Activated T-helper 1 cell treated with anti-CD3 and anti-CD28 coated beads, Interleukin-12 subunit alpha, Interleukin-12 subunit beta, Interleukin-2, Interleukin-4 antibody, amounts not matched to agents 30 ng/mL and 10 ng/mL and 1 ng/mL, durations not matched to agents 14 hours and 24 hours and 36 hours (primary cell): ENCODE measurements at regions not wholly inside any gene's neighbourhood (a gene's known extent, or its start where the extent isn't known, plus 50 kb on each side); places are given as distances from the start of the nearest gene placed in this dataset.

Source experiments
- DNase-seq: peaks from one replicate; pipeline ENCODE4 v3.0.0; 2021; ENCODE audit warnings: low spot score
- H3K27ac Mint-ChIP-seq: one replicate; pipeline ENCODE4 v1.8.0; 2021; ENCODE audit warnings: mild to moderate bottlenecking, mixed read lengths
- H3K27me3 Mint-ChIP-seq: one replicate; pipeline ENCODE4 v1.8.0; 2022; ENCODE audit warnings: mild to moderate bottlenecking, moderate library complexity, mixed read lengths; ENCODE audit not compliant: insufficient read depth
- H3K36me3 Mint-ChIP-seq: one replicate; pipeline ENCODE4 v1.8.0; 2021; ENCODE audit warnings: low read depth, mixed read lengths
- H3K4me1 Mint-ChIP-seq: one replicate; pipeline ENCODE4 v1.8.0; 2021; ENCODE audit warnings: low read depth, mixed read lengths
- H3K4me3 Mint-ChIP-seq: one replicate; pipeline ENCODE4 v1.8.0; 2021; ENCODE audit warnings: mild to moderate bottlenecking, moderate library complexity, mixed read lengths
- H3K9me3 Mint-ChIP-seq: one replicate; pipeline ENCODE4 v1.8.0; 2021; ENCODE audit warnings: mixed read lengths
- intact Hi-C: fragments of 100-400 bp; cut with micrococcal nuclease; formaldehyde crosslinking; loops from one replicate; pipeline ENCODE4 v1.15.1; 2024

- Mint-ChIP-seq H3K9me3 (no peaks in the 10 kb centered on the region), H3K27me3 (peaks cover 10% of the 10 kb centered on the region), H3K4me3 (no peak overlapping the region), H3K27ac (no peak overlapping the region), H3K4me1 (no peaks in the 10 kb centered on the region), H3K36me3 (no peaks in the 10 kb centered on the region)
- intact Hi-C loops, result no loop called here
- DNase-seq, result no peak
Observed at GRCh38 chr13:99843872-99844271, 127.7 kb downstream of the ZIC5 start.

DNA sequence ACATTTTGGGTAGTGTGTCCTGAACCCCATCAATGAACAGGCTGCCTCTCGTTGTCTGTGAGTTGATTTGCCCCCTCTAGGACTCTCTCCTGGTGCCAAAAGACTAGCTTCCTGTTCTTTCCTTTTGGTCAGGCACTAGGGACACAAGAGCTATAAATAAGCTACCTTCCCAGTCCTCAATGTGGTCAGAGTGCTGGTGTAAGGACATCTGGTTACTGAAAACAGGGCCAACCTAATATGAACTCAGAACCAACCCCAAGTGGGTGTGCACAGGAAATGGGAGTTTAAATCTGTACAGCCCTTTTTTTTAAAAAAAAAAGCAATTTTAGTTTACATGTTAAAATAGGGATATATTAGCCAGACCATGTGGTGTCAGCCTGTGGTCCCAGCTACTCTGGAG is 129.2 kb downstream of the ZIC5 start:
- Mint-ChIP-seq H3K9me3 (no peaks in the 10 kb centered on the region), H3K36me3 (no peaks in the 10 kb centered on the region), H3K4me1 (no peaks in the 10 kb centered on the region), H3K4me3 (no peak overlapping the region), H3K27ac (no peak overlapping the region), H3K27me3 (peaks cover 5% of the 10 kb centered on the region)
- intact Hi-C loops, result no loop called here
- DNase-seq, result no peak

GRCh38 chr13:99836291-99836690 is 135.3 kb downstream of the ZIC5 start:
- DNase-seq, result no peak
- Mint-ChIP-seq H3K27ac (no peak overlapping the region), H3K4me1 (no peaks in the 10 kb centered on the region), H3K36me3 (no peaks in the 10 kb centered on the region), H3K27me3 (peaks cover 2% of the 10 kb centered on the region), H3K9me3 (no peaks in the 10 kb centered on the region), H3K4me3 (no peak overlapping the region)
- intact Hi-C loops, result no loop called here

GRCh38 chr13:99835442-99835841 is 136.1 kb downstream of the ZIC5 start:
- no peaks in the 10 kb centered on the region for H3K36me3 Mint-ChIP-seq
- no peak overlapping the region for H3K27ac Mint-ChIP-seq
- H3K9me3 Mint-ChIP-seq, result no peaks in the 10 kb centered on the region
- DNase-seq, result no peak
- no peak overlapping the region for H3K4me3 Mint-ChIP-seq
- H3K27me3 Mint-ChIP-seq, result peaks cover 3% of the 10 kb centered on the region
- H3K4me1 Mint-ChIP-seq, result no peaks in the 10 kb centered on the region
- intact Hi-C loops, result no loop called here

GRCh38 chr13:99834246-99834645 is 137.3 kb downstream of the ZIC5 start:
- intact Hi-C loops, result no loop called here
- Mint-ChIP-seq H3K27ac (no peak overlapping the region), H3K4me3 (no peak overlapping the region), H3K9me3 (no peaks in the 10 kb centered on the region), H3K27me3 (peaks cover 3% of the 10 kb centered on the region), H3K36me3 (no peaks in the 10 kb centered on the region), H3K4me1 (no peaks in the 10 kb centered on the region)
- no peak for DNase-seq

- intact Hi-C loops, result no loop called here
- Mint-ChIP-seq H3K9me3 (no peaks in the 10 kb centered on the region), H3K4me1 (no peaks in the 10 kb centered on the region), H3K27ac (no peak overlapping the region), H3K36me3 (no peaks in the 10 kb centered on the region), H3K4me3 (no peak overlapping the region), H3K27me3 (peaks cover 5% of the 10 kb centered on the region)
- no peak for DNase-seq
Observed at GRCh38 chr13:99832347-99832746, 139.2 kb downstream of the ZIC5 start.

- DNase-seq, result no peak
- Mint-ChIP-seq H3K4me1 (no peaks in the 10 kb centered on the region), H3K9me3 (no peaks in the 10 kb centered on the region), H3K27me3 (peaks cover 5% of the 10 kb centered on the region), H3K27ac (no peak overlapping the region), H3K36me3 (no peaks in the 10 kb centered on the region), H3K4me3 (no peak overlapping the region)
- intact Hi-C loops, result no loop called here
Observed at GRCh38 chr13:99830931-99831330, 140.6 kb downstream of the ZIC5 start.

DNA sequence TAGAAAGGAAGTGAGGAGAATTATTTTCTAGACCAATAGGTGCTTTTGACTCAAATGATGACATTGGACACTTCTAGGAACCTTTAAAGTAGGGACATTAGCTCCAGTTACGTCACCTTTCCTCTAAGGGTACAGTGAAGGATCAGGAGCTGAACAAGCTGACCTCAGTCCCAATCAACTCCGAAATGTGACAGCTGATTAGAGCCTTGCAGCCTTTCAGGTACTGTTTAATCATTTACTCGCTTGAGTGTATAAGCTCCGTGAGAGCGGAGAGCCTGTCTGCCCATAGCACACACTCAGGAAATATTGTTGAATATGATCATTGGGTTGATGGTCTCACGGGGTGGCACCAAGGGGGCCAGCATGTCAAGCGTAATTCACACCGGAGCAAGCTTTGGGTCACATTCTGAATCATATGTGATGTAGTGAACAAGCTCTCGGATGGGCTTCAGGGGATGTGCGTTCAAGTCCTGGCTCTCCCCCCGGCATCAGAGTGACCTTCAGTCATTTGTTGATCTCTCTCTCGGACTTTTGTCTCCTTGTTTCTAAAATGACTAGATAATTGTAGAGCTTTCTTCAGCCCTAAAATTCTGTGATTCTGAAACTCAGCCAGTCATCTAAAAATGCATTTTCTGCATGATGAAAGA is 141.9 kb downstream of the ZIC5 start:
- DNase-seq, result no peak
- H3K4me1 Mint-ChIP-seq, result no peaks in the 10 kb centered on the region
- intact Hi-C loops, result no loop called here
- peaks cover 5% of the 10 kb centered on the region for H3K27me3 Mint-ChIP-seq
- no peaks in the 10 kb centered on the region for H3K36me3 Mint-ChIP-seq
- no peaks in the 10 kb centered on the region for H3K9me3 Mint-ChIP-seq
- no peak overlapping the region for H3K4me3 Mint-ChIP-seq
- no peak overlapping the region for H3K27ac Mint-ChIP-seq

- DNase-seq, result no peak
- intact Hi-C loops, result no loop called here
- H3K27me3 Mint-ChIP-seq, result peaks cover 8% of the 10 kb centered on the region
- no peak overlapping the region for H3K4me3 Mint-ChIP-seq
- no peaks in the 10 kb centered on the region for H3K9me3 Mint-ChIP-seq
- H3K4me1 Mint-ChIP-seq, result no peaks in the 10 kb centered on the region
- no peaks in the 10 kb centered on the region for H3K36me3 Mint-ChIP-seq
- H3K27ac Mint-ChIP-seq, result no peak overlapping the region
Observed at GRCh38 chr13:99829161-99829560, 142.4 kb downstream of the ZIC5 start.

DNA sequence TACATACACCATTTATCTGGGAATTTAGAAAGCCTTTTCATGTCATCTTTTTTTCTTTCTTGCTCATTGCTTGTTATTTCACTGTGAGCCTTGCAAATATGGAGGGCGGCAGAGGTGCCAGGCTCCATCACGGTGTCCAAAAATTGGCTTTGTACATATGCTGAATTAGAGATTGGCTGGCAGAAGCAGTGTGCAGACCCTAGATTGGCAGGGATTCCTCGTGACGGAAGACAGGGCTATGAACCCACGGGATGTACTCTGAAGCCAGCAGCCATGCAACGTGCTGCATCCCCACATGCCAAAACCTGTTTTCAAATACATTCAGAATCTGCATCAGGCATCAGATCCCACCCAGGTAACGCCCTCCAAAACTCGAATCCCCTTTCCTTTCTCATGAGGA is 142.8 kb downstream of the ZIC5 start:
- Mint-ChIP-seq H3K4me1 (no peaks in the 10 kb centered on the region), H3K27me3 (peaks cover 10% of the 10 kb centered on the region), H3K36me3 (no peaks in the 10 kb centered on the region), H3K27ac (no peak overlapping the region), H3K4me3 (no peak overlapping the region), H3K9me3 (no peaks in the 10 kb centered on the region)
- no peak for DNase-seq
- intact Hi-C loops, result no loop called here

- intact Hi-C loops, result no loop called here
- H3K9me3 Mint-ChIP-seq, result no peaks in the 10 kb centered on the region
- no peak for DNase-seq
- no peaks in the 10 kb centered on the region for H3K4me1 Mint-ChIP-seq
- H3K27ac Mint-ChIP-seq, result no peak overlapping the region
- H3K36me3 Mint-ChIP-seq, result no peaks in the 10 kb centered on the region
- H3K4me3 Mint-ChIP-seq, result no peak overlapping the region
- H3K27me3 Mint-ChIP-seq, result peaks cover 12% of the 10 kb centered on the region
Observed at GRCh38 chr13:99828123-99828522, 143.4 kb downstream of the ZIC5 start.

DNA sequence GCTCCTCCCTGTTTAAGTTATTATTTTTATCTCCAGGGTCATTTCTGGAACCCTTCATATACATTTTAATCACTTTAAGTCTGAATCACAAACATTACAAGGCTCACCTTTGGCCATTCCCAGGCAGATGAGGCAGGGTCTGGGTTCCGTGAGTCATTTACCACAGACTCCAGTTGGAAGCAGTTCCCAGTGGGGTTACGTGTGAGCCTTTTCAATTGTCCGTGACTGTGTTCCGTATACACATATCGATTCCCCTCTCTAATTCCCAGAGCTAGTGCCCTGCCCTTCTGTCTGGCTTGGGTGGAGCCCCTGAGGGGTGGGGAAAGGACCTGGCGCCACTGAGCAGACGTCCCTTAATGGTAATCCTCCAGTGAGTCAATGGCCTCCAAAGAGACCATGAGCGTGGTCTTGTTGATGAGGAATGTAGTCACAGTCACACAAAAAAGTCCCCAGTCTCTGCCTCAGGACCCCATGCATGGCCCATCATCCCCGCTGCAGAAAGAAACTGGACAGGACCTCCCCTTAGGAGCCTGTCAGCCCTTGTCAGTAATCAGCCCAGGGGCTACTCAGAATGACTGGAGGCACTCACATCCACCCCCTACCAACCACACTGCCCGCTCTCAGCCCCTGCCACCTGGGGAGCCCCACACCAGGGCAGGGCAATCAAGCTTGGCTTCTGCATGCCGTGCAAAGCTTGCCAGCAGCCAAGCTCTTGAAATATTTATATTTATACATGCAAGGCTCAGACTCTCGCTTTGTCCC is 144.4 kb downstream of the ZIC5 start:
- Mint-ChIP-seq H3K4me3 (no peak overlapping the region), H3K27ac (no peak overlapping the region), H3K9me3 (no peaks in the 10 kb centered on the region), H3K4me1 (no peaks in the 10 kb centered on the region), H3K36me3 (no peaks in the 10 kb centered on the region), H3K27me3 (peaks cover 12% of the 10 kb centered on the region)
- intact Hi-C loops, result no loop called here
- DNase-seq, result no peak

DNA sequence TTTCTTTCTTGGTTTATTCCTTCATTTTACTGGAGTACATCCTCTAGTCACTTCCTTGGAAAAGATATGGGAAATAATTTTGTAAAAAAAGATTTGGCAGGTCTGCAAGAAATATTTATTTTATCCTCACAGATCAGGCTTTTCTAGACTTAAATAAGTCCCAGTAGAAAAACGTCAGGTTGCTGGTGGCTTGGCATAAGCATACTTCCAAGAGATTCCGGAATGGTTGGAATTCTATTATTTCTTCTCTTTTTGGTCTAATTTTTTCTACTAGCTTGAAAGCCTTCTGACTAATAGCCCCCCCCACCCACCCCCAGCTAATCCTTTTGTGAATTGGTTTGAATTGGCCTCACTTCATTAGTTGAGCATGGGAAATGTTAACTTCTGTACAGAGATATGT is 147.6 kb downstream of the ZIC5 start:
- peaks cover 13% of the 10 kb centered on the region for H3K27me3 Mint-ChIP-seq
- no peak overlapping the region for H3K4me3 Mint-ChIP-seq
- H3K27ac Mint-ChIP-seq, result no peak overlapping the region
- intact Hi-C loops, result no loop called here
- H3K36me3 Mint-ChIP-seq, result no peaks in the 10 kb centered on the region
- H3K4me1 Mint-ChIP-seq, result no peaks in the 10 kb centered on the region
- no peak for DNase-seq
- H3K9me3 Mint-ChIP-seq, result no peaks in the 10 kb centered on the region
